Epithelial cell of esophagus (primary cell): ENCODE measurements at regions not wholly inside any gene's neighbourhood (a gene's known extent, or its start where the extent isn't known, plus 50 kb on each side); places are given as distances from the start of the nearest gene placed in this dataset.
"Not testable (repeated sequence)": the region's sequence is repeated elsewhere in the genome, so short reads cannot be mapped to it uniquely, and the experiment has no call there.

Experiments
- DNase-seq: peaks from one replicate; pipeline ENCODE4 v3.0.0; 2010; ENCODE audit warnings: low read depth
- H3K4me3 ChIP-seq: 2 replicates; pipeline ENCODE4 v1.5.1; 2011; ENCODE audit warnings: mild to moderate bottlenecking, low read length, control low read depth
- TF ChIP-seq, protein P1 (sequence below): IDR thresholded peaks from 2 replicates; pipeline ENCODE4 v1.5.1; 2011; ENCODE audit warnings: low read depth, mild to moderate bottlenecking, low read length, control low read depth, inconsistent platforms; ENCODE audit not compliant: insufficient read depth; ENCODE audit errors: missing control alignments

DNA sequence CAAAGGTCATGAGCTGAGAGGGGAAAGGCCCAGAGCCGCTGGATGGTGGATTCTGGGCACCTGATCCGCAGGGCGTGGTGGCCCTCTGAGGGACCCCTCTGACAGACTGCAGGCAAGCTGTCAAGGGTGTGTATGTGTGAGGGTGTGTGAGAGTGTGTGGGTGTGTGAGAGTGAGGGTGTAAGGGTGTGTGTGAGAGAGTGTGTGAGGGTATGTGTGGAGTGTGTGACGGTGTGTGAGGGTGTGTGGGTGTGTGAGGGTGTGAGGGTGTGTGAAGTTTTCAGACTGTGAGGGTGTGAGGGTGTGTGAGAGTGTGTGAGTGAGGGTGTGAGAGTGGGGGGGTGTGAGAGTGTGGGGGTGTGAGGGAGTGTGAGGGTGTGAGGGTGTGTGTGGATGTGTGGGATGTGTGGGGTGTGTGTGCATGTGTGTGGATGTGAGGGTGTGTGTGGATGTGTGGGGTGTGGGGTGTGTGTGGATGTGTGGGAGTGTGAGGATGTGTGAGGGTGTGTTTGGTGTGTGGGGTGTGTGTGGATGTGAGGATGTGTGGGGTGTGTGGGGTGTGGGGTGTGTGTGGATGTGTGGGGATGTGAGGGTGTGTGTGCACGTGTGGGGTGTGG, 156.7 kb downstream of the TMEM121 start:
- TF ChIP-seq, protein P1, sequence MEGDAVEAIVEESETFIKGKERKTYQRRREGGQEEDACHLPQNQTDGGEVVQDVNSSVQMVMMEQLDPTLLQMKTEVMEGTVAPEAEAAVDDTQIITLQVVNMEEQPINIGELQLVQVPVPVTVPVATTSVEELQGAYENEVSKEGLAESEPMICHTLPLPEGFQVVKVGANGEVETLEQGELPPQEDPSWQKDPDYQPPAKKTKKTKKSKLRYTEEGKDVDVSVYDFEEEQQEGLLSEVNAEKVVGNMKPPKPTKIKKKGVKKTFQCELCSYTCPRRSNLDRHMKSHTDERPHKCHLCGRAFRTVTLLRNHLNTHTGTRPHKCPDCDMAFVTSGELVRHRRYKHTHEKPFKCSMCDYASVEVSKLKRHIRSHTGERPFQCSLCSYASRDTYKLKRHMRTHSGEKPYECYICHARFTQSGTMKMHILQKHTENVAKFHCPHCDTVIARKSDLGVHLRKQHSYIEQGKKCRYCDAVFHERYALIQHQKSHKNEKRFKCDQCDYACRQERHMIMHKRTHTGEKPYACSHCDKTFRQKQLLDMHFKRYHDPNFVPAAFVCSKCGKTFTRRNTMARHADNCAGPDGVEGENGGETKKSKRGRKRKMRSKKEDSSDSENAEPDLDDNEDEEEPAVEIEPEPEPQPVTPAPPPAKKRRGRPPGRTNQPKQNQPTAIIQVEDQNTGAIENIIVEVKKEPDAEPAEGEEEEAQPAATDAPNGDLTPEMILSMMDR: no peak
- H3K4me3 ChIP-seq: no peak overlapping the region
- DNase-seq: no peak

DNA sequence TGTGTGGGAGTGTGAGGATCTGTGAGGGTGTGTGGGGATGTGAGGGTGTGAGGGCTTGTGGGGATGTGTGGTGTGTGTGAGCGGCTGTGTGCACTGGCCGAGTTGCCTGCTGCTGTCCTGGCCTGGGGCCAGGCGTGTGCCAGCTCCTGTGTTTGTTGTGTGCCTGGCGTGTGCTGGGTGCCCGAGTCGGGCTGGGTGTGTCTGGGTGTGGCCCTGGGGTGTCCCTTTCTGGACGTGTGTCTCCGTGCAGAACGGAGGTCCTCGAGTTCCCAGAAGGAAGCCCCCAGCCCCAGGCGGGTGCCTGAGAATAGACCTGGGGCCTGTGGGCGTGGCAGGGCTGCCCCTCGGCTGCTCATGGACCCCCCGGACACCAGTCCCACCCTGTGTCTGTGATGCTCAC, 157.7 kb downstream of the TMEM121 start:
- DNase-seq, H3K4me3 ChIP-seq: not testable (repeated sequence)

DNA sequence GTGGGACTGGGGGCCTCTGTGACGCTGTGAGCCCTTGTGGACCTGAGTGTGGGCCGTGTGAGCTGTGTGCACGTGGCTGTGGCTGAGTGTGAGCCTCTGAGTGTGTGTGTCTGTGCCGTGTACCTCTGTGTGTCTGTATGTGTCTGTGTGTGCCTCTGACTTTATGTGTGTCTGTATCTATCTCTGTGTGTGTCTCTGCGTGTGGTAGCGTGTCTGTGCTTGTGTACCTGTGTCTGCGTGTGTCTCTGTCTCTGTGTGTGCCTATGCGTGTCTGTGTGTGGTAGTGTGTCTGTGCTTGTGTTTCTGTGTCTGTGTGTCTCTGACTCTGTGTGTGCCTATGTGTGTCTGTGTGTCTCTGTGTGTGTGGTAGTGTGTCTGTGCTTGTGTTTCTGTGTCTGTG, 158.2 kb downstream of the TMEM121 start:
- DNase-seq, H3K4me3 ChIP-seq: not testable (repeated sequence)

DNA sequence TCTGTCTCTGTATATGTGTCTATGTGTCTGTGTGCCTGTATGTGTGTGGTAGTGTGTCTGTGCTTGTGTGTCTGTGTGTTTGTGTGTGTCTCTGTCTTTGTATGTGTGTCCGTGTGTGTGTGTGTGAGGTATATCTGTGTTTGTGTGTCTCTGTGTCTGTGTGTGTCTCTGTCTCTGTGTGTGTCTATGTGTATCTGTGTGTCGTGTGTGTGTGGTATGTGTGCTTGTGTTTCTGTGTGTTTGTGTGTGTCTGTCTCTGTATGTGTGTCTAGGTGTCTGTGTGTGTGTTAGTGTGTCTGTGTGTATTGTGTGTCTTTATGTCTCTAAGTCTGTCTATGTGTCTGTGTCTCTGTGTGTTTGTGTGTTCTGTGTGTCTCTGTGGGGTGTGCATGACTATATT, 158.6 kb downstream of the TMEM121 start:
- no peak overlapping the region for H3K4me3 ChIP-seq
- TF ChIP-seq, protein P1: no peak
- no peak for DNase-seq

DNA sequence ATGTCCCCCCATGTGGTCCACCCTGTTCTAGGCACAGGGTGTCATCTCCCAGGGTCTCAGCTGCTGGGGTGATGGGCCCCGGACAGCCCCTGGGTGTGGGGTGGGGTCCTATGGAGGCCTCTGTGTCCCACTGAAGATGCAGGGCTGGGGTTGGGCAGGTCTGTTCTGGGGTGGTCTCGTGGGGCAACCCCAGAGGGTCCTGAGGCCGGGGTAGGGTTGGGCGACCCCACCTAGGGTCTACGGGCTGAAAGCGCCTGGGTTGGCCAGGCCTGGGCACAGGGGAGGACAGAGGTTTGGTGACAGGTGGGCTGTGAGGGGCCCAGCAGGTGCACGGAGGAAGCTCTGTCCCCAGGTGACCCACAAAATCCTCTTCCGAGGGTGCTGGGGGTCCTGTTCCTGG, 159.2 kb downstream of the TMEM121 start:
- not testable (repeated sequence) for H3K4me3 ChIP-seq, DNase-seq

DNA sequence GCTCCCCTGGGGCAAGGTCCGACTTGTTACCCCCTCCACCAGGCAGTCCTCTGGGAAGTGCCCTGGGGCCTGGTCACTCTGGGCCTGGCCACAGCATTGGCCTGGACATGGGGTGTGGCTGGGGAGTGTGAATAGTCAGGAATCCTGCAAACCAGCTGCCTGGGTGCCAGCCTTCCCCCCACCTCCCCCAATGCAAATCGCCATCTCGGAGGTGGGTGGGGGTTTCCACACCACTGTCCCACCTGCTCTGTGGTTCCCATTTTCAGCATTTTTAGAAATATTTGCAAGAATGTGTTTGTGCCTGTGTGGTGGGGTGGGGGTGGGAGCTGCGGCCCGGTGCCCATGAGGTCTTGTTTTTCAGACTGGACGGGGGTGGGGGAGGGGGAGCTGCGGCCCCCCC, 159.7 kb downstream of the TMEM121 start:
- not testable (repeated sequence) for H3K4me3 ChIP-seq, DNase-seq

DNA sequence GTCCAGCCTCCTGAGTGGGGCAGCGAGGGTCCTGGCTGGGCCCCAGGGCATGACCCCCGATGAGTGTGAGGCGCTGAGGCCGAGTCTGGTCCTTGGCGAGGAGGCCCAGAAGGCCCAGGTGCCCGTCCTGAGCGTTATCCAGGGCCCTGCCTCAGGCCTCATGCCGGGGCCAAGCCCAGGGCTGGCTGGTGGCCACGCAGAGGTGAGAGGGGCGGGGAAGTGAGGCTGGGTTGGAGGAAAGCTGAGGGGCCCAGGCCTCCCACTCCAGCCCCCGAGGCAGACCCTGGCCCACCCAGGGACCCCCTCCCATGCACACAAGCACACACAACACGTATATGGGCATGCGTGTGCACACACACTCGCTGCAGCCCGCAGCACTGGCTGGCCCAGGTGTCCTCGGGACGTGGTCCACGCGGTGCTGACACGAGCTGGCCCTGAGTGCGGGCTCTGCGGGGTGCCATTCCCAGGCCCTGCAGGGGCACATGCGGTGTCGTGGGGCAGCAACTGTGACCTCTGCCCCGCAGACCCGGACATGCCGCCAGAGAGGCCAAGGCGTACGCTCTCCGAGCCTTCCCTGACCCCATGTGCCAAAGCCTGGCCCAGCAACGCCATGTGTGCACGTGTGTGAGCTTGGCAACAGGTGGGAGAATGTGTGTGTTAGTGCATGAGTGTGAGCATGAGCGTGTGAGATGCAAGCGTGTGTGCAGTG, 160.2 kb downstream of the TMEM121 start:
- not testable (repeated sequence) for H3K4me3 ChIP-seq, DNase-seq

DNA sequence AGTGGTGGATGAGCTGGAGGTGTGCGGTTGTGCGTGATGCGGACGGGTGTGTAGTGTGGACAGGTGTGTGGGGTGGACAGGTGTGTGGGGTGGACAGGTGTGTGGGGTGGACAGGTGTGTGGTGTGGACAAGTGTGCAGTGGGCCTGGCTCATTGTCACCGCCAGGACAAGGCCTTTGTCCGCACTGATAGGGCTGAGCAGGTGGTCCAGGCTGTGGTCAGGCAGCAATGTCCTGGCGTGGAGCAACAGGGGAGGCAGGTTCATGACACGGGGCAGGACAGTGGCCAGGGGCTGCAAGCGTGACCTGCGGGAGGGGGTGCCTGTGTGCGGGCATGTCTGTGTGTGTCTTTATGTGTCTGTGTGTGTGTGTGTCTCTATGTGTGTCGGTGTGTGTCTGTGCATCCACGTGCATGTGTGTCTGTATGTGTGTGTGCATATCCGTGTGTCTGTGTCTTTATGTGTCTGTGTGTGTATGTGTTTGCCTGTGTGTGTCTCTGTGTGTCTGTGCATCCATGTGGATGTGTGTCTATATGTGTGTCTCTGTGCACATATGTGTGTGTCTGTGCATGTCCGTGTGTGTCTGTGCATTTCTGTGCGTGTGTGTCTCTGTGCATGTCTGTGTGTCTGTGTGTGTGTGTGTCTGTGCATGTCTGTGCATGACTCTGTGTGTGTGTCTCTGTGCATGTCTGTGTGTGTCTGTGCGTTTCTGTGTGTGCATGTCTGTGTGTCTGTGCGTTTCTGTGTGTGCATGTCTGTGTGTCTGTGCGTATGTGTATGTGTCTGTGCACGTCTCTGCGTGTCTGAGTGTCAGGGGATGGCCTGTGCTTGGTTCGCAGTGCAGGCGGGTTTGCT, 161.0 kb downstream of the TMEM121 start:
- not testable (repeated sequence) for DNase-seq, H3K4me3 ChIP-seq

DNA sequence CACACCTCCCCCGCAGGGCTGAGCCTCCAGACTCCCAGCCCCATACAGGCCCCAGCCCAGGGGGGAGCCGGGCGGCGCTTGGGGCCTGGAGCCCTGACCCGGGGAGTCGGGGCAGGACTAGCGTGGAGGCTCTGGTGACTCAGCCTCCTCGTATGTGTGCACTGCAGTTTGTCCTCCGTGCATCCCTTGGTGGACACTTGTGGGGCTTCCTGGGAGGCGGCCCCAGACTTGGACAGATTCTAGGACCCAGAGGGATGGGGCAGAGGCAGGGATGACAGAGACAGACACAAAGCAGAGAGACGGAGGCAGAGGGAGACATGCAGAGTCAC, 161.6 kb downstream of the TMEM121 start:
- H3K4me3 ChIP-seq, DNase-seq: not testable (repeated sequence)

DNA sequence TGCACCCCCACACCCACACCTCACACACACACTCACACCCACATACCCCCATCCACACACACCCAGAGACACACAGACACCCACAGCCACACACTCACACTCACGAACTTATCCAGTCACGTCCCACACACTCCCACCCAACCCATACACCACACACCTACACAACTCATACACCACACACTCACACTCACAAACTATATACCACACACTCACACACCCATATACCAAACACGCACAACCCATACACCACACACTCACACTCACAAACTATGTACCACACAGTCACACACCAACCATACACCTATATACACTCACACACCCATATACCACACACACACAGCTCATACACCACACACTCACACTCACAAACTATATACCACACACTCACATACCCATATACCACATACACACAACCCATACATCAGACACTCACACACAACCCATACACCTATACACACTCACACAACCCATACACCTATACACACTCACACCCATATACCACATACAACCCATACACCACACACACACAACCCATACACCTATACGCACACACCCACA, 162.4 kb downstream of the TMEM121 start:
- DNase-seq, H3K4me3 ChIP-seq: not testable (repeated sequence)

DNA sequence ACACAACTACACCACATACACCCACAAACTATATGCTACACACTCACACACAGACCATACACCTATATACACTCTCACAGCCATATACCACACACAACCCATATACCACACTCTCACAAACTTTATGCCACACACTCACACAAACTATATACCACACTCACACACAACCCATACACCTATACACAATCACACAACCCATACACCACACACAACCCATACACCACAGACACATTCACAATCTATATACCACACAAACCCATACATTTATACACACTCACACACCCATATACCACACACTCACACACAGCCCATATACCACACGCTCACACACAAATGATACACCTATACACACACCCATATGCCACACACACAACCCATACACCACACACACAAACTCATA, 163.3 kb downstream of the TMEM121 start:
- no peak for DNase-seq
- TF ChIP-seq, protein P1: no peak
- no peak overlapping the region for H3K4me3 ChIP-seq
